ENCODE measurements at regions not wholly inside any gene's neighbourhood (a gene's known extent, or its start where the extent isn't known, plus 50 kb on each side); places are given as distances from the start of the nearest gene placed in this dataset.

GRCh38 chr12:91632042-91632786 lies 449.6 kb upstream of the DCN start:
- no peak for TF ChIP-seq CTCF (conservative IDR thresholded peaks at IDR 0.05; ENCODE audit: low read depth, low read length)
- TF ChIP-seq EZH2 (IDR thresholded peaks at IDR 0.05; ENCODE audit: borderline replicate concordance, low read depth, low read length, poor library complexity, severe bottlenecking): no peak

All from A673 (cell line).